HG02884 (cell line): ENCODE measurements at regions not wholly inside any gene's neighbourhood (a gene's known extent, or its start where the extent isn't known, plus 50 kb on each side); places are given as distances from the start of the nearest gene placed in this dataset.

Source experiments
- ATAC-seq: cut with Tn5 transposase; IDR thresholded peaks from one replicate; pipeline ENCODE4 v1.9.1; 2021; ENCODE audit warnings: mild to moderate bottlenecking, moderate library complexity; ENCODE audit not compliant: unreplicated experiment

- no peak for ATAC-seq
Measured at GRCh38 chr5:105413406-105413990, 1850.9 kb upstream of the NUDT12 start.

- ATAC-seq: no peak
Measured at GRCh38 chr5:105409695-105410094, 1847.1 kb upstream of the NUDT12 start.

GRCh38 chr5:105407200-105407599, 1844.6 kb upstream of the NUDT12 start:
- ATAC-seq: no peak

- ATAC-seq: no peak
Measured at GRCh38 chr5:105397749-105398148, 1835.2 kb upstream of the NUDT12 start.

GRCh38 chr5:105392710-105393149, 1830.1 kb upstream of the NUDT12 start:
- ATAC-seq: no peak

GRCh38 chr5:105392122-105392709, 1829.6 kb upstream of the NUDT12 start:
- ATAC-seq: no peak

GRCh38 chr5:105380126-105380525, 1817.5 kb upstream of the NUDT12 start:
- ATAC-seq: no peak

GRCh38 chr5:105371169-105371568, 1808.6 kb upstream of the NUDT12 start:
- ATAC-seq: no peak

GRCh38 chr5:105350486-105351140, 1788.0 kb upstream of the NUDT12 start:
- ATAC-seq: no peak

GRCh38 chr5:105331558-105331957, 1769.0 kb upstream of the NUDT12 start:
- ATAC-seq: no peak

- no peak for ATAC-seq
Measured at GRCh38 chr5:105330185-105330584, 1767.6 kb upstream of the NUDT12 start.

GRCh38 chr5:105304859-105305258, 1742.3 kb upstream of the NUDT12 start:
- ATAC-seq: no peak

GRCh38 chr5:105288946-105289345, 1726.4 kb upstream of the NUDT12 start:
- no peak for ATAC-seq

GRCh38 chr5:105283134-105283533, 1720.5 kb upstream of the NUDT12 start:
- ATAC-seq: no peak

- ATAC-seq: no peak
Measured at GRCh38 chr5:105274079-105274478, 1711.5 kb upstream of the NUDT12 start.

- ATAC-seq: no peak
Measured at GRCh38 chr5:105263515-105263914, 1700.9 kb upstream of the NUDT12 start.

- ATAC-seq: no peak
Measured at GRCh38 chr5:105259581-105260217, 1697.1 kb upstream of the NUDT12 start.

GRCh38 chr5:105238561-105238960, 1676.0 kb upstream of the NUDT12 start:
- ATAC-seq: no peak

- ATAC-seq: no peak
Measured at GRCh38 chr5:105230516-105231157, 1668.0 kb upstream of the NUDT12 start.

- no peak for ATAC-seq
Measured at GRCh38 chr5:105218018-105218417, 1655.4 kb upstream of the NUDT12 start.

GRCh38 chr5:105213078-105213477, 1650.5 kb upstream of the NUDT12 start:
- ATAC-seq: no peak
